ENCODE measurements at regions not wholly inside any gene's neighbourhood (a gene's known extent, or its start where the extent isn't known, plus 50 kb on each side); places are given as distances from the start of the nearest gene placed in this dataset.

DNA sequence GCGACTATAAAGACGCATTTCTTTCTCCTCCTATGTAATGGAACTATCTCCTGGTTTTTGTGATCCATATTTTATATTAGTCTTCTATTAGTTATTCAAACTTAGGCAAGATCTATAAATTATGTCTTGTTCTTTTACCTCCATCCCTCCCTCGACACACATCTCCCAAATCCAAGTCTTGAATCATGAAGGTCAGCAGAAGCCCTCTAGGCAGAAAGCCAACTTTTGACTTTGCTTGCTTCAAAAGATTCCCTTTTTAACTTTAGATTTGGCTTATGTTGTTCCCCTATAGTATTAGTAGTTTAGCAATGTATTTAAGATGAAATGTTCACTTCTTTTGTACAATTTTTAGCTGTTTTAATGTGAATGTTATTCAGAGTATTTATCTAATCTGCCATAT, 689.8 kb downstream of the SLC6A15 start:
- Histone ChIP-seq H3K36me3 (no peaks in the 10 kb centered on the region), H3K4me1 (no peaks in the 10 kb centered on the region), H3K9me3 (no peaks in the 10 kb centered on the region), H3K27ac (no peak overlapping the region), H3K27me3 (no peaks in the 10 kb centered on the region), H3K4me3 (no peak overlapping the region)
- WGBS, 2 donors, result 71 to 74% methylated on average over 3 of the region's 3 CpGs
- TF ChIP-seq POLR2A (IDR thresholded peaks at IDR 0.05) (no peak), EP300 (IDR thresholded peaks at IDR 0.05) (no peak)
- TF ChIP-seq, protein P1, sequence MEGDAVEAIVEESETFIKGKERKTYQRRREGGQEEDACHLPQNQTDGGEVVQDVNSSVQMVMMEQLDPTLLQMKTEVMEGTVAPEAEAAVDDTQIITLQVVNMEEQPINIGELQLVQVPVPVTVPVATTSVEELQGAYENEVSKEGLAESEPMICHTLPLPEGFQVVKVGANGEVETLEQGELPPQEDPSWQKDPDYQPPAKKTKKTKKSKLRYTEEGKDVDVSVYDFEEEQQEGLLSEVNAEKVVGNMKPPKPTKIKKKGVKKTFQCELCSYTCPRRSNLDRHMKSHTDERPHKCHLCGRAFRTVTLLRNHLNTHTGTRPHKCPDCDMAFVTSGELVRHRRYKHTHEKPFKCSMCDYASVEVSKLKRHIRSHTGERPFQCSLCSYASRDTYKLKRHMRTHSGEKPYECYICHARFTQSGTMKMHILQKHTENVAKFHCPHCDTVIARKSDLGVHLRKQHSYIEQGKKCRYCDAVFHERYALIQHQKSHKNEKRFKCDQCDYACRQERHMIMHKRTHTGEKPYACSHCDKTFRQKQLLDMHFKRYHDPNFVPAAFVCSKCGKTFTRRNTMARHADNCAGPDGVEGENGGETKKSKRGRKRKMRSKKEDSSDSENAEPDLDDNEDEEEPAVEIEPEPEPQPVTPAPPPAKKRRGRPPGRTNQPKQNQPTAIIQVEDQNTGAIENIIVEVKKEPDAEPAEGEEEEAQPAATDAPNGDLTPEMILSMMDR (IDR thresholded peaks at IDR 0.05), result no peak
- no peak for DNase-seq (ENCODE audit: low spot score in 2 of 2)

DNA sequence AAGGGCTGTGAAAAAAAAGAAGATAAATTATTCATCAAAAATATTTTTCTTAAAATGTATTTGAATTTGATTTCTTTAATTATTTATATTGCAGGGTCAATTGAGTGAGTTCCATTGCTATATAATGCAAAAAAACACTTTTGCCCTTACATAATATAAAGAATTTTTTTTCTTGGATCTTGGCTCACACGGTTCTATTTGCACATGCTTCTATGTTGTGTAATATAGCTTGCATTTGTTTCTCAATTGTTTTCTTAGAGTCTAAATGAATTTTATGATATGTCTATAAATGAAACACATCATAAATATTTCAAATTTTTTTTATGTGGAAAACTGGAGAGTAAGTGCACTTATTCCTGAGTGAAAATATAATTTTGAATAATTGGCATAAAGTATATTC, 694.2 kb downstream of the SLC6A15 start:
- WGBS, 2 donors, result 73 to 90% methylated on average over 1 of the region's 1 CpG
- H3K27ac ChIP-seq, result no peak overlapping the region
- TF ChIP-seq EP300 (IDR thresholded peaks at IDR 0.05) (no peak), POLR2A (IDR thresholded peaks at IDR 0.05) (no peak)
- TF ChIP-seq, protein P1 (IDR thresholded peaks at IDR 0.05), result no peak

DNA sequence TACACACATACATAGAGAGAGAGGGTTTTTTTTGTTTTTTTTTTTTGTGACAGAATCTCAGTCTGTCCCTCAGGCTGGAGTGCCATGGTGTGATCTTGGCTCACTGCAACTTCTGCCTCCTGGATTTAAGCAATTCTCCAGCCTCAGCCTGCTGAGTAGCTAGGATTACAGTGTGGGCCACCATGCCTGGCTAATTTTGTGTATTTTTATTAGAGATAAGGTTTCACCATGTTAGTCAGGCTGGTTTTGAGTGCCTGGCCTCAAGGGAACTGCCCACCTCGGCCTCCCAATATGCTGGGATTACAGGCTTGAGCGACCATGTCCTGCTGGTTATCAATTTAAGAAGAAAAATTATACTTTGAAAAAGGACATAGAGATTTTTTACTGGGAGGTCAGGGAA, 710.6 kb downstream of the SLC6A15 start:
- no peaks in the 10 kb centered on the region for H3K27me3 ChIP-seq
- H3K4me3 ChIP-seq, result no peak overlapping the region
- WGBS, 2 donors, result 77 to 80% methylated on average over 2 of the region's 2 CpGs
- no peaks in the 10 kb centered on the region for H3K4me1 ChIP-seq
- TF ChIP-seq, protein P1 (IDR thresholded peaks at IDR 0.05), result no peak
- TF ChIP-seq POLR2A (IDR thresholded peaks at IDR 0.05), result no peak
- no peak for TF ChIP-seq EP300 (IDR thresholded peaks at IDR 0.05)
- DNase-seq (ENCODE audit: low spot score in 2 of 2), result no peak
- peaks cover 0 to 5% (median 0%) of the 10 kb centered on the region in 4 donors for H3K9me3 ChIP-seq
- no peak overlapping the region for H3K27ac ChIP-seq
- no peaks in the 10 kb centered on the region for H3K36me3 ChIP-seq

More for the DNA sequence above, 694.2 kb downstream of the SLC6A15 start:
- H3K9me3 ChIP-seq, result peaks cover 0 to 7% (median 0%) of the 10 kb centered on the region in 4 donors
- no peaks in the 10 kb centered on the region for H3K27me3 ChIP-seq
- H3K4me1 ChIP-seq, result no peaks in the 10 kb centered on the region
- DNase-seq (ENCODE audit: low spot score in 2 of 2), result no peak
- H3K4me3 ChIP-seq, result no peak overlapping the region
- H3K36me3 ChIP-seq, result no peaks in the 10 kb centered on the region

DNA sequence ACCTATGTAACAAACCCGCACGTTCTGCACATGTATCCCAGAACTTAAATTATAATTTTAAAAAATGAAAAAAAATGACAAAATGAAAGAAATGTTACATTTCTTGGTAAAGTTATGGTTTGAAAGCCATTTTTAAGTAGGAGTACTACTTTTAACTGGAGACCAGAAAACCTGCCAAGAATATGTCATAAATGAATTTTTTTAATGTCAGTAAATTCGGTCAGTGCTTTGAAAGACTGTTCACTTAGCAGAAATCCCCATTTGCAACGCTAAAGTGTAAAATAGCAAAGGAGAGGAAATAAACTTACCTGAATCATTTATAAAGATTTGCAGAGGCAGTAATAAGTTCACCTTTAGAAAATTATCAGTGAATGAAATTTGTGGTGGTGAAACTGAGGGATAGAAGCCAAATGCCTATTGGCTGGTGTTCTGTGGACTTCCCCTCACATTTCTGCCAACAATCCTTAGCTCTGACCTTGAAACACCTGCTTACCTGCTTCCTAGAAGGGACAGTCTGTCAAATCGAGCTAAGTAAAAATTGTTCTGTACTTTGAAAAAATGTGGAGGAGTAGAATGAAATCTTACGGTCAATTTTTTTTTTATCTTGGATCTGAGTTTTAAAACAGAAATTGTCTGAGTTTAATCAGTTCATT, 714.2 kb downstream of the SLC6A15 start:
- H3K4me3 ChIP-seq, result no peak overlapping the region
- no peak overlapping the region for H3K27ac ChIP-seq
- 80 to 84% methylated on average over 6 of the region's 6 CpGs for WGBS, 2 donors
- no peaks in the 10 kb centered on the region for H3K27me3 ChIP-seq
- DNase-seq (ENCODE audit: low spot score in 2 of 2), result no peak
- peaks cover 0 to 16% (median 2%) of the 10 kb centered on the region in 4 donors for H3K9me3 ChIP-seq
- no peaks in the 10 kb centered on the region for H3K36me3 ChIP-seq
- no peaks in the 10 kb centered on the region for H3K4me1 ChIP-seq
- TF ChIP-seq, protein P1 (IDR thresholded peaks at IDR 0.05), result no peak
- no peak for TF ChIP-seq POLR2A (IDR thresholded peaks at IDR 0.05)
- no peak for TF ChIP-seq EP300 (IDR thresholded peaks at IDR 0.05)

DNA sequence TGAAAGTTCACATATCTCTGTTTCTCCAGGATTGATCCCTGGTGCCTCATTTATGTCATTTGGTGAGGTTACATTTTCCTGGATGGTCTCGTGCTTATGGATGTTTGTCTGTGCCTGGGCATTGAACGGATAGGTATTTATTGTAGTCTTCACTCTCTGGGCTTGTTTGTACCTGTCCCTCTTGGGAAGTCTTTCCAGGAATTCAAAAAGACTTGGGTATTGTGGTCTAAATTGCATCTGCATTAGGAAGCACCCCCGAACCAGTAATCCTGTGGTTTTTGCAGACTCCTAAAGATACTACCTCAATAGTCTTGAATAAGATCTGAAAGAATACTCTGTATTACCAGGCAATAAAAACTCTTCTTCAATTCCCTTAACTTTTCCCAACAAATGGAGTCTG, 720.8 kb downstream of the SLC6A15 start:
- no peak for DNase-seq (ENCODE audit: low spot score in 2 of 2)
- H3K4me1 ChIP-seq, result no peaks in the 10 kb centered on the region
- H3K36me3 ChIP-seq, result no peaks in the 10 kb centered on the region
- H3K27me3 ChIP-seq, result no peaks in the 10 kb centered on the region
- H3K27ac ChIP-seq, result no peak overlapping the region
- TF ChIP-seq EP300 (IDR thresholded peaks at IDR 0.05) (no peak), POLR2A (IDR thresholded peaks at IDR 0.05) (no peak)
- TF ChIP-seq, protein P1 (IDR thresholded peaks at IDR 0.05), result no peak
- WGBS, 2 donors, result 56 to 57% methylated on average over 3 of the region's 3 CpGs
- H3K4me3 ChIP-seq, result no peak overlapping the region
- H3K9me3 ChIP-seq, result peaks cover 0 to 30% (median 2%) of the 10 kb centered on the region in 4 donors
